KBM-7 (cell line): ENCODE measurements at regions not wholly inside any gene's neighbourhood (a gene's known extent, or its start where the extent isn't known, plus 50 kb on each side); places are given as distances from the start of the nearest gene placed in this dataset.

Source experiments
- DNase-seq: peaks from one replicate; pipeline ENCODE4 v3.0.0-alpha.2; 2015
- in situ Hi-C: fragments of 300-500 bp; cut with MboI; formaldehyde crosslinking; loops from 2 replicates; pipeline ENCODE4 v1.14.3; 2020; ENCODE audit warnings: low sequenced_read_pairs, low pct_unique_long_range_greater_than_20kb, mixed read lengths

DNA sequence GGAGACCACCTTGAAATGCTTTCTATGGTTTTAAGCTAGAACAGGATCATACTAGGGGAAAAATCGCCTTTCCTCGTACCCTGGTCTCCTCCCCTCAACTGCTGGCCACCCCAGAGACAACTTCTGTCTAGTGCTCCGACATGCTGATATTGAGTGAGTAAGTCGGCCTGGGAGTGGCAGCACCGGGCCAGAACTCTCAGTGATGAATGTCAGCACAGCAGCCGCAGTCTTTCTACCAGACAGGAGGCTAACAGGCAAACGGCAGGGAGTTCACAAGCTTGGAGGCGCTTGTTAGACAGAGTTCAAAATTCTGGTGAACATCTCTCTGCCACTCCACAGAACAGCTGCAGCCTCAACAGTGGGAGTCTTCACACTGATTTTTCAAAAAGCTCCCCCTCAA lies 716.9 kb downstream of the ADGRL2 start:
- no peak for DNase-seq
- in situ Hi-C loops, result no loop called here

DNA sequence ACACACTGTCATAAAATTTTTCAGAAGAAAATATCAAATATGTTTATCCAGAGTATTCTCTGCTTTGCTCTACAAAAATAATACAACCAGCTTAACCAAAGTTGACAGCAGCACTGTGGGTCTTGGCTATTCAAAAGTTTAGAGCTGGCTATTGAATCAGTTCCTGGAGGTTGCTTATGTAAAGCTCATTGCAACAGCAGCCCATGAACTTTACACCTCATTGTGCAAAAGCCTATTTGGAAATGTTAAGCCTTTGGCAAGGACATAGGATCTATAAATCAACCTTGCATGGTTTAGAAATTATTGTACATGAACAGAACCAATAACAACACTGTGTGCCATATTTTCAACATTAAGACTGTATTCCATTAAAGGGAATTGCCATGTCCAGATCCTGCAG lies 714.9 kb downstream of the ADGRL2 start:
- DNase-seq, result no peak

GRCh38 chr1:82511441-82511840 lies 710.7 kb downstream of the ADGRL2 start:
- DNase-seq, result no peak
- in situ Hi-C loops, result no loop called here

More for the DNA sequence above, 714.9 kb downstream of the ADGRL2 start:
- in situ Hi-C loops, result no loop called here

DNA sequence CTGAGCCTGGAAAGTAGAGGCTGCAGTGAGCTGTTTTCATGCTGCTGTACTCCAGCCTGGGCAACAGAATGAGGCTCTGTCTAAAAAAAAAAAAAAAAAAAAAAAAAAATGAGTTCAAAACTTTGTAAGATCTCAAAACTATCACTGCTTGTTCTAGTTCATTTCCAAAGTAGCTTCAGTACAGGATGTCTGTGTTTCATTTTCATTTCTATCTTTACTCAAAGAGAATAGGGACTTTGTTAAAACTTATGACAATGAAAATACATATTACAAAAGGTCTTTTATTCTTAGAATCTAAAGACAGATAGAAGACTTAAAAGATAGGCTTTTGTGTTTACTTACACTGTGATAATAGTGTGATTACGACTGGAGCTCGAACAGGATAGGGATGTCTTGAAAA lies 709.7 kb downstream of the ADGRL2 start:
- in situ Hi-C loops, result no loop called here

DNA sequence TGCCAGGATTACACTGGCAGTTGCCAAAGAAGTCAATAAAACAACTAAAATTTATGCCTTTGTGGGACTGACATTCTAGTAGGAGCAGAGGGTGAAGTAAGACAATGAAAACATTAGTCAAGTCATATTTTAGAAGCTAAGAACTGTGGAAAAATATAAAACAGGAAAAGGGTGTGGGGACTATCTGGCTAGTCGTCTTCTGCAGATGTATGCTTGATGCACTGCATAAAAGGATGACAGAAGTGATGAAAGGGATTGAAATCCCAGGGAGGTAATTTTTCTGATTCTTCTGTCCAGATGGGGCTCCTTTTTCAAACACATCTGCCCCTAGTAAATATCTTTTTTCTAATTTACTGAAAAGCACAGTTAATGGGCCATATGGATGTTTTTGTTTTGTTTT lies 706.3 kb downstream of the ADGRL2 start:
- in situ Hi-C loops, result no loop called here
- DNase-seq, result no peak

More for the DNA sequence above, 709.7 kb downstream of the ADGRL2 start:
- DNase-seq, result no peak

- DNase-seq, result no peak
- in situ Hi-C loops, result no loop called here
Observed at GRCh38 chr1:82503822-82504221, 703.1 kb downstream of the ADGRL2 start.

- in situ Hi-C loops, result no loop called here
Observed at GRCh38 chr1:82499022-82499421, 698.3 kb downstream of the ADGRL2 start.

DNA sequence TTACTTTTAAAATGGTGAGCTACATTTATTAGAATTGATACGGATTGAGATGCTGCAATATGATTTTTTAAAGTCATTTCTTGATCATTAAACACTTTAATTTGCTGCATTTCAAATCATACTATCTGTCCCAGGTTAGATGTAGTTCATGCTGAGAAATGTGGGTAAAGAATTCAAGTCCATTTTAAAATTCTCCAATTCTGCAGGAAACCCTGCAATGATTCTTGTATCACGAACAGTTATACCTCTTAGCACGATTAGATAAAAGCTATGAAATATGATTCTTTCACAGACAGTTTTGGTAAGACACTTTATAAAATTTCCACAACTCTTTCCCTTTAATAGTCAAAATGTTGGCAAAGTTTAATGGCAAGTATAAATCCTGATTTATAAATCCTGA lies 693.4 kb downstream of the ADGRL2 start:
- in situ Hi-C loops, result no loop called here

More at GRCh38 chr1:82499022-82499421, 698.3 kb downstream of the ADGRL2 start:
- DNase-seq, result no peak

DNA sequence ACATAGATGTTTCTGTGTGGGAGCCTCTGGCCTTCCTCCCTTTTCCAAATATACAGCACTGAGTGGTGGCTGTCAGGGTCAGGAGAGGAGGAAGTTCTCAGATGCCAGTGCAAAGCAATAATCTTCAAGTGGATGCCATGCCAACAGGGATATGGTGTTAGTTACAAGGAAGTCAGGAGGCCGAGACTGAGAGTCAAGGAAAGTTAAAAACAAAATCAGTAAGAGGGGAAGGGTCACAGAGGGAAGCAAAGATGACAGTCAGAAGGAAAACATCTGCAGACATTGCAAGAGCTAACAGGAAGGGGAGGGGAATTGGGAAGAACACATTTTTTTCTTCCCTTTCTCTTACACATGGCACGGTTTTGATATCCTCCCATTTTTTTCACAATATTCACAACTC lies 691.4 kb downstream of the ADGRL2 start:
- in situ Hi-C loops, result no loop called here

More for the DNA sequence above, 693.4 kb downstream of the ADGRL2 start:
- DNase-seq, result no peak

GRCh38 chr1:82491301-82492048 lies 690.7 kb downstream of the ADGRL2 start:
- DNase-seq, result no peak
- in situ Hi-C loops, result no loop called here

More for the DNA sequence above, 691.4 kb downstream of the ADGRL2 start:
- no peak for DNase-seq

- in situ Hi-C loops, result no loop called here
- no peak for DNase-seq
Observed at GRCh38 chr1:82487778-82488177, 687.0 kb downstream of the ADGRL2 start.

DNA sequence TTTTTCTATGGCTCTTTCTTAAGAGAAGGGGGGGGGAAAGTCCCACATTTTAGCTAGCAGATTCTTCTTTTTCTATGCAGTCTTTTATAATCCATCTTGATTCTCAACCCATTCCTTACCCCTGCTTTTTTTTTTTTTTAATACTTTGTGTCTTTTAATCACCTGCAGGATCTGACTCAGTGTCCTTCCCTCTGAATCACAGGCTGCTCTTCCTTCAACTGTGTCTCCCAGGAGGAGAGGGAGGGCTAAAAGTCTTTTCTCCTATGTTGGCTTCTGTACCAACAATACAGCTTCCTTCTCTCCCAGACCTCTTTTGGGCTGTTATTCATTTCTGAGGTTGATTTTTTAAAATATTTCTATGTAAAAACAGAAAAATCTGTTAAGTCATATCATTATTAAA lies 686.2 kb downstream of the ADGRL2 start:
- no peak for DNase-seq
- in situ Hi-C loops, result no loop called here

DNA sequence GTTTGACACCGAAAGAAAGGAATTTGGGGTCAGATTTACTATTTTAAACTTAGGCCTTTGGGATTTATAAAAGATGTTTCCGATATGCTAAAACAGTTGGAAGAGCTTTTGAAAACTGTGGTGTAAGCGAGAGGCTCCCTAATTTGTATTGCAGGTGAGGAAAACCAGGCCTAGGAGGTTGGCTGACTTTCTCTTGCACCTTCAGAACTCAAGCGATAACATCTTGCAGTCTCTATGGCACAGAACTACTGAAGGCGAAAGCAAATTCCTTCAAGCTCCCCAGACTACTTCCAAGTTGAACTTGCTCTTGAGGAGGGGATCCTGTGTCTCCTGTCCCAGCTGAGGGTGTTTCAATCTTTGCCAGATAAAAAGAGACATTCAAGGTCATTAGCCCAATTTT lies 685.7 kb downstream of the ADGRL2 start:
- DNase-seq, result no peak
- in situ Hi-C loops, result no loop called here

GRCh38 chr1:82485591-82486369 lies 685.0 kb downstream of the ADGRL2 start:
- in situ Hi-C loops, result no loop called here

GRCh38 chr1:82483146-82483545 lies 682.4 kb downstream of the ADGRL2 start:
- no peak for DNase-seq
- in situ Hi-C loops, result no loop called here

More at GRCh38 chr1:82485591-82486369, 685.0 kb downstream of the ADGRL2 start:
- DNase-seq, result no peak

GRCh38 chr1:82478916-82479315 lies 678.2 kb downstream of the ADGRL2 start:
- in situ Hi-C loops, result no loop called here

GRCh38 chr1:82472489-82473131 lies 671.9 kb downstream of the ADGRL2 start:
- no peak for DNase-seq
- in situ Hi-C loops, result no loop called here

More at GRCh38 chr1:82478916-82479315, 678.2 kb downstream of the ADGRL2 start:
- no peak for DNase-seq

DNA sequence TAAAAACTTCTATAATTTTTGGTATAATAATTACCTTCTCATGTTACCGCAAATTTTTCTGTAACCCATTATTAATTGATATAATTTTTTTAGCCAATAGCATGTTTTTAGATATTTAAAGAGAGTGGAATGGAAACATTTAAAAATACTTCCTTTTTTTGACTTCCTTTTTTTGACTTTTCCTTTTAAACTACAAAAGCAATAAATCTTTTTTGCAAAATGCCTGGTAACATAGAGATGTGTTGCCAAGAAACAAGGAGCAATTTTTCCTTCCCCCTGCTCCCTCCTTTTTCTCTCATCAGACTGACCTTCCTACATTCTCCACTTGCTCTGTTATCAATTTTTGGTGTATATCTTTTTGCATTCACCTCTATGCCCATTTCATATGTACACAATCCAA lies 666.2 kb downstream of the ADGRL2 start:
- peak; percentile 56 for DNase-seq
- in situ Hi-C loops, result no loop called here

GRCh38 chr1:82466416-82466815 lies 665.7 kb downstream of the ADGRL2 start:
- in situ Hi-C loops, result no loop called here
- no peak for DNase-seq

GRCh38 chr1:82465024-82465423 lies 664.3 kb downstream of the ADGRL2 start:
- in situ Hi-C loops, result no loop called here
- DNase-seq, result no peak
